Esophagus squamous epithelium (tissue), 4 donors: ENCODE measurements at regions not wholly inside any gene's neighbourhood (a gene's known extent, or its start where the extent isn't known, plus 50 kb on each side); places are given as distances from the start of the nearest gene placed in this dataset.

Source experiments
- POLR2A ChIP-seq, 4 donors: fragments of 450-650 bp; IDR thresholded peaks; one replicate each; pipeline ENCODE4 v1.6.1; 2017; ENCODE audit warnings: antibody characterized with exemption in 4 of 4, mild to moderate bottlenecking in 4 of 4, moderate library complexity in 3 of 4
- TF ChIP-seq, protein P1 (sequence below), 6 experiments: fragments of 450-650 bp in 4 of 6; fragments of 200-600 bp in 2 of 6; sonication (generic) in 2 of 6; IDR thresholded peaks; one replicate each; pipeline ENCODE4 v1.5.1; 2016 to 2019; ENCODE audit warnings: antibody characterized with exemption in 6 of 6, mild to moderate bottlenecking in 4 of 6, moderate library complexity in 4 of 6

DNA sequence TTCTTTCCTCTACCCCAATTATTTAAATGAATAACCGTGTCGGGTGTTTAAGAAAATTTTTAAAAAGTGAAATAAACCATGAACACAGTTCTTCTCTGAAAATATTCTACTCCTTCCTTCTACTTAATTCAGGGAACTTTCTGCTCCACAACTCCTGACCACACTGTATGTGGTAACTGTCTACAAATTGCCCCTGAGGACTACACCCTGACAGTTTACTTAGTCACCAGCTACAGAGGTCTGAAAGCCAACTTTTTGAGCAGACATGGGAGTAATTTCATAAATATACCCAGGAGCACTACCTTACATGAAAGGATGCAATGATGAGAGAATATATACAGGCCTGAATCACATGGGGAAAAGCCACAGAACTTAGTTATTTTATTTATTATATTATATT, 523.2 kb upstream of the SORCS1 start:
- TF ChIP-seq, protein P1, sequence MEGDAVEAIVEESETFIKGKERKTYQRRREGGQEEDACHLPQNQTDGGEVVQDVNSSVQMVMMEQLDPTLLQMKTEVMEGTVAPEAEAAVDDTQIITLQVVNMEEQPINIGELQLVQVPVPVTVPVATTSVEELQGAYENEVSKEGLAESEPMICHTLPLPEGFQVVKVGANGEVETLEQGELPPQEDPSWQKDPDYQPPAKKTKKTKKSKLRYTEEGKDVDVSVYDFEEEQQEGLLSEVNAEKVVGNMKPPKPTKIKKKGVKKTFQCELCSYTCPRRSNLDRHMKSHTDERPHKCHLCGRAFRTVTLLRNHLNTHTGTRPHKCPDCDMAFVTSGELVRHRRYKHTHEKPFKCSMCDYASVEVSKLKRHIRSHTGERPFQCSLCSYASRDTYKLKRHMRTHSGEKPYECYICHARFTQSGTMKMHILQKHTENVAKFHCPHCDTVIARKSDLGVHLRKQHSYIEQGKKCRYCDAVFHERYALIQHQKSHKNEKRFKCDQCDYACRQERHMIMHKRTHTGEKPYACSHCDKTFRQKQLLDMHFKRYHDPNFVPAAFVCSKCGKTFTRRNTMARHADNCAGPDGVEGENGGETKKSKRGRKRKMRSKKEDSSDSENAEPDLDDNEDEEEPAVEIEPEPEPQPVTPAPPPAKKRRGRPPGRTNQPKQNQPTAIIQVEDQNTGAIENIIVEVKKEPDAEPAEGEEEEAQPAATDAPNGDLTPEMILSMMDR (IDR thresholded peaks at IDR 0.05), result no peak
- no peak for TF ChIP-seq POLR2A (IDR thresholded peaks at IDR 0.05)
